ENCODE measurements at regions not wholly inside any gene's neighbourhood (a gene's known extent, or its start where the extent isn't known, plus 50 kb on each side); places are given as distances from the start of the nearest gene placed in this dataset.
A peak's percentile ranks its signal among the peaks of the same experiment; 100 is the strongest.

DNA sequence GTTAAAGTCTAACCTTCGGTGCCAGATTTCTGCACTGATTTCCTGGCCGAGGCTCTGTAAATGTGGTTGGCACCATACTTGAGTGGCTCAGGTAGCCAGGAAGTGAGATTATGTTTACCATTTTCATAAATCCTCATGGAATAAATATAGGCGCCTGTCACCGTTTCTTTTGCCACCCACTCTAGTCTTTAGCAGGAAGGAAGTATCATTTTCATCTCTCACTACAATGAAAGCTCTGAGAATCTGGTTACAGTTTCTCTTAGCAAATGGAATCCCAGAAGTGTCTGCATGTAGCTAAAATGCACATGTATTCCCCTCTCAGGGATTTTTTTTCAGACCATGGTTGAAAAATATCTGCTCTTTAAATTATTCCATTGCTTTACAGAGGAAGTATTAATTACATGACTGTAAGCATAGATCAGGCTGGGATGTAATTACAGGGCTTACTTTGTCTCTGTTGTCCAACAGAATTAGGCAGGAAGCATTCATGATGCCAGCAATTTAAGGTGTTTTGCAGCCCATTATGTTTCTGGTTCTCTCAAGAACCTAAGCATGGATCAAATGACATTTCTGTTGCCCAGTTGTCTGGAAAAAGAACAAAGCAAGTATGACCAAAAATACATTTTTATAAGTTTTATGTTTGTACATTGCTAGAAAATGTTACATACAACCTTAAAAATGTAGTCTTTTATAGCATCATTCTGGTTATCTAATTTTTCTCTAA lies 221.7 kb upstream of the SPRY2 start:
- no peak overlapping the region for H3K27ac ChIP-seq
- DNase-seq: no peak
- no peak overlapping the region for H3K4me3 ChIP-seq (ENCODE audit: low read depth, low read length)
- TF ChIP-seq, protein P1, sequence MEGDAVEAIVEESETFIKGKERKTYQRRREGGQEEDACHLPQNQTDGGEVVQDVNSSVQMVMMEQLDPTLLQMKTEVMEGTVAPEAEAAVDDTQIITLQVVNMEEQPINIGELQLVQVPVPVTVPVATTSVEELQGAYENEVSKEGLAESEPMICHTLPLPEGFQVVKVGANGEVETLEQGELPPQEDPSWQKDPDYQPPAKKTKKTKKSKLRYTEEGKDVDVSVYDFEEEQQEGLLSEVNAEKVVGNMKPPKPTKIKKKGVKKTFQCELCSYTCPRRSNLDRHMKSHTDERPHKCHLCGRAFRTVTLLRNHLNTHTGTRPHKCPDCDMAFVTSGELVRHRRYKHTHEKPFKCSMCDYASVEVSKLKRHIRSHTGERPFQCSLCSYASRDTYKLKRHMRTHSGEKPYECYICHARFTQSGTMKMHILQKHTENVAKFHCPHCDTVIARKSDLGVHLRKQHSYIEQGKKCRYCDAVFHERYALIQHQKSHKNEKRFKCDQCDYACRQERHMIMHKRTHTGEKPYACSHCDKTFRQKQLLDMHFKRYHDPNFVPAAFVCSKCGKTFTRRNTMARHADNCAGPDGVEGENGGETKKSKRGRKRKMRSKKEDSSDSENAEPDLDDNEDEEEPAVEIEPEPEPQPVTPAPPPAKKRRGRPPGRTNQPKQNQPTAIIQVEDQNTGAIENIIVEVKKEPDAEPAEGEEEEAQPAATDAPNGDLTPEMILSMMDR (IDR thresholded peaks at IDR 0.05; ENCODE audit: low read depth, low read length, missing control alignments): no peak
- H3K36me3 ChIP-seq (replicated peaks): no peaks in the 10 kb centered on the region
- no peaks in the 10 kb centered on the region for H3K27me3 ChIP-seq (replicated peaks)
- in situ Hi-C loops (cut with HindIII; ENCODE audit: low pct_ligation_motif_present, low sequenced_read_pairs): no loop called here

DNA sequence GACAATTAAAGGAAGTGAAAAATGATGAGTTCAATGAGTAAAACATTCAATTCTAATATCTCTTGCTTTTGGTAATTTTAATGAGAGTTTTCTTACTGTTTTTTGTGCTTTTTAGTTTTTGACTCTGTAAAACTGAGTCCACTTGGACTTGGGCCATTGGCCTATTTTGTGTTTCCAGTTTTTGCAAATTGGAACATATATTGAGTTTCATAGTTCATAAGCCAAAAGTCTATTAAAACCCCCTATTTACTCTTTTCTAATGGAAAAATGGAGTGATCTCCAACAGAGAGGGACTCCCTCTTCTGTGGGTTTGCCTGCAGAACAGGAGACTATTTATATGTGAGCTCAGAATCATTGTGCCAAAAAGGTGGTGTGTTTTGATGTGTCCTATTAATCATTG lies 219.7 kb upstream of the SPRY2 start:
- in situ Hi-C loops (cut with HindIII; ENCODE audit: low pct_ligation_motif_present, low sequenced_read_pairs): no loop called here
- DNase-seq: no peak
- Histone ChIP-seq H3K4me3 (ENCODE audit: low read depth, low read length) (no peak overlapping the region), H3K27ac (no peak overlapping the region), H3K36me3 (replicated peaks) (no peaks in the 10 kb centered on the region), H3K27me3 (replicated peaks) (no peaks in the 10 kb centered on the region)
- TF ChIP-seq, protein P1 (IDR thresholded peaks at IDR 0.05; ENCODE audit: low read depth, low read length, missing control alignments): no peak

- TF ChIP-seq, protein P1 (IDR thresholded peaks at IDR 0.05; ENCODE audit: low read depth, low read length, missing control alignments): no peak
- DNase-seq: no peak
- in situ Hi-C loops (cut with HindIII; ENCODE audit: low pct_ligation_motif_present, low sequenced_read_pairs): no loop called here
Measured at GRCh38 chr13:80559944-80560343, 219.0 kb upstream of the SPRY2 start.

DNA sequence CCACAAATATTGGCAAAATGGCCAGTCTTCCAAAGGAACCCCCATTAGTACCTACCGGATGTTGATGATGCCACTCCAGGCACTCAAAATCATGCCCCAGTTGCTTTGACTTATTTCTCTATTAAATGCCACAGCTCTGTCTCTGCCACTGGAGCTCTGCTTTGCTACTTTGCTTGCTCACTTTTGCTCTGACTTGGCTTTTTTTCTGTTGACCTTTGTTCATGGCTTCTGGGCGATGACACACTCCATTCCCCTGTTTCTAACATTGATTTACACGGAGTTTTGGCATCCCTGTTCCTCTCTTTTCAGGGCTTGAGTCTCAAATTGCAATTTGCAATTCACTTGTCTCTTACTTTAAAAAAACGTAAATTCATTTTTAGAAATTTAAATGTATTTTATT lies 217.1 kb upstream of the SPRY2 start:
- DNase-seq: no peak
- in situ Hi-C loops (cut with HindIII; ENCODE audit: low pct_ligation_motif_present, low sequenced_read_pairs): no loop called here
- TF ChIP-seq, protein P1 (IDR thresholded peaks at IDR 0.05; ENCODE audit: low read depth, low read length, missing control alignments): no peak
- Histone ChIP-seq H3K27ac (no peak overlapping the region), H3K4me3 (ENCODE audit: low read depth, low read length) (no peak overlapping the region), H3K36me3 (replicated peaks) (no peaks in the 10 kb centered on the region), H3K27me3 (replicated peaks) (no peaks in the 10 kb centered on the region)

More at GRCh38 chr13:80559944-80560343, 219.0 kb upstream of the SPRY2 start:
- no peaks in the 10 kb centered on the region for H3K36me3 ChIP-seq (replicated peaks)
- no peak overlapping the region for H3K4me3 ChIP-seq (ENCODE audit: low read depth, low read length)
- H3K27ac ChIP-seq: no peak overlapping the region
- H3K27me3 ChIP-seq (replicated peaks): no peaks in the 10 kb centered on the region

GRCh38 chr13:80555796-80556678 lies 215.1 kb upstream of the SPRY2 start:
- Histone ChIP-seq H3K36me3 (replicated peaks) (no peaks in the 10 kb centered on the region), H3K27ac (no peak overlapping the region), H3K27me3 (replicated peaks) (no peaks in the 10 kb centered on the region), H3K4me3 (ENCODE audit: low read depth, low read length) (no peak overlapping the region)
- TF ChIP-seq, protein P1 (IDR thresholded peaks at IDR 0.05; ENCODE audit: low read depth, low read length, missing control alignments): no peak
- peak; percentile 67 for DNase-seq
- in situ Hi-C loops (cut with HindIII; ENCODE audit: low pct_ligation_motif_present, low sequenced_read_pairs): no loop called here
